Cardiac muscle cell (in vitro differentiated cells and primary cell): ENCODE measurements at regions not wholly inside any gene's neighbourhood (a gene's known extent, or its start where the extent isn't known, plus 50 kb on each side); places are given as distances from the start of the nearest gene placed in this dataset.
"Not testable (repeated sequence)": the region's sequence is repeated elsewhere in the genome, so short reads cannot be mapped to it uniquely, and the experiment has no call there.

Experiments
- DNase-seq, 2 donors: peaks; one replicate each; pipeline versions ENCODE4 v3.0.0 to v3.0.0-alpha.2; 2010 to 2017; ENCODE audit warnings: low read depth in 1 of 2, low spot score in 1 of 2
- H3K27ac ChIP-seq: fragments of 200-600 bp; sonication (generic); 2 replicates; pipeline ENCODE4 v1.5.1; 2016
- H3K27me3 ChIP-seq: fragments of 200-600 bp; sonication (generic); 2 replicates; pipeline ENCODE4 v1.6.0; 2016; ENCODE audit warnings: control low read depth
- H3K36me3 ChIP-seq: fragments of 200-600 bp; sonication (generic); 2 replicates; pipeline ENCODE4 v1.5.1; 2016; ENCODE audit warnings: control low read depth
- H3K4me1 ChIP-seq: fragments of 200-600 bp; sonication (generic); 2 replicates; pipeline ENCODE4 v1.8.1; 2017; ENCODE audit warnings: low read depth, mild to moderate bottlenecking, mixed run types
- H3K4me3 ChIP-seq: fragments of 200-600 bp; sonication (generic); 2 replicates; pipeline ENCODE4 v1.5.1; 2016; ENCODE audit warnings: mild to moderate bottlenecking
- H3K9me3 ChIP-seq: fragments of 200-600 bp; sonication (generic); 2 replicates; pipeline ENCODE4 v1.5.1; 2017; ENCODE audit warnings: low read depth, mild to moderate bottlenecking, control low read depth

DNA sequence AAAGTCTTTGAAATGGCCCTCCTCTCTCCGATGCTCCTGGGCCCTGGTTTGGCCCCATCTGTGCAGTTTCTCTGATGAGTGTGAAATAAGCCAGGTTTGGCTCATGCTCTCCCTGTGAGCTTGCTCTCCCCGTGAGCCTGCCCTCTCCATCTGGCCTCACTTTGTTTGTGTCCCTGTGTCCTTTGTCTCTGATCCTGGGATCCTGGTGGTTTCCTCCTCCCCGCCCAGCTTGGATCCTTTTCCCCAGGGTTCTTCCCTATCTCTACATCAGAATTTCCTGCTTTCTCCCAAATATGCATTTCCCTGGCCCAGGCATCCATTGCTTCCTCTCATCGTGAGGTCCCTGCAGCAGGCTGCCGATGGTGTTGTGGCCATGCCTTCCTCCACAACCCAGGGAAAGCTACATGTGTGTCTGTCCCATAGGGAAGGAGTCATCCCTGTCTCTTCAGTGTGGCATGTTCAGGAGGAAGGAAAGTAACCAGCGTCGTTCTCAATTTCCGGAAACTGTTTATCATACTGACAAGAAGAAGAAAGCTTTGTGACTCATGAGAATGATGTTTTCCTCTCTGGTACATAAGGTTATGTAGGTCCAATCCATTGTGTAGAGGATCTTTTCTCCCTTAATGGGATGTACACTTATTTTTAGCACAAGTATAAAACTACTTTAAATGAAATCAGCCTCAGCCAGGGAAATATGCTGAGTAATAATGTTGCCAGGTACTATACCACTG lies 956.6 kb downstream of the SPATA31A6 start:
- H3K9me3 ChIP-seq, H3K27me3 ChIP-seq, H3K27ac ChIP-seq, H3K4me3 ChIP-seq, H3K4me1 ChIP-seq, H3K36me3 ChIP-seq: not testable (repeated sequence)
- DNase-seq: peak in 1 of 2 donors; percentile 7
